Stimulated activated naive CD8-positive, alpha-beta T cell treated with anti-CD3 and anti-CD28 coated beads, Interleukin-15, amount 100 ng/mL, for 72 hours (primary cell): ENCODE measurements at regions not wholly inside any gene's neighbourhood (a gene's known extent, or its start where the extent isn't known, plus 50 kb on each side); places are given as distances from the start of the nearest gene placed in this dataset.
A peak's percentile ranks its signal among the peaks of the same experiment; 100 is the strongest.

Experiments
- ATAC-seq: fragments of 150-1000 bp; cut with Tn5 transposase; 2 replicates; pipeline ENCODE4 v1.10.0; 2021; ENCODE audit warnings: mild to moderate bottlenecking, moderate library complexity
- DNase-seq, 2 donors: peaks; one replicate each; pipeline ENCODE4 v3.0.0; 2021 to 2022
- H3K27ac Mint-ChIP-seq, 2 donors: one replicate each; pipeline ENCODE4 v1.8.0; 2022; ENCODE audit warnings: mild to moderate bottlenecking in 2 of 2, mixed read lengths in 2 of 2, moderate library complexity in 2 of 2
- H3K27me3 Mint-ChIP-seq: one replicate; pipeline ENCODE4 v1.8.0; 2022; ENCODE audit warnings: mixed read lengths
- H3K4me1 Mint-ChIP-seq: one replicate; pipeline ENCODE4 v1.8.0; 2022; ENCODE audit warnings: mild to moderate bottlenecking, mixed read lengths
- H3K4me3 Mint-ChIP-seq, 2 donors: one replicate each; pipeline ENCODE4 v1.8.0; 2022; ENCODE audit warnings: mild to moderate bottlenecking in 2 of 2, mixed read lengths in 2 of 2, moderate library complexity in 1 of 2
- H3K9me3 Mint-ChIP-seq, 2 donors: one replicate each; pipeline ENCODE4 v1.8.0; 2022; ENCODE audit warnings: mixed read lengths in 2 of 2

GRCh38 chr2:238739668-238740067, 108.2 kb upstream of the TWIST2 start:
- Mint-ChIP-seq H3K9me3 (no peaks in the 10 kb centered on the region), H3K27ac (no peak overlapping the region), H3K4me1 (no peaks in the 10 kb centered on the region), H3K27me3 (peaks cover 76% of the 10 kb centered on the region), H3K4me3 (no peak overlapping the region)
- ATAC-seq (no peak), DNase-seq (no peak)

DNA sequence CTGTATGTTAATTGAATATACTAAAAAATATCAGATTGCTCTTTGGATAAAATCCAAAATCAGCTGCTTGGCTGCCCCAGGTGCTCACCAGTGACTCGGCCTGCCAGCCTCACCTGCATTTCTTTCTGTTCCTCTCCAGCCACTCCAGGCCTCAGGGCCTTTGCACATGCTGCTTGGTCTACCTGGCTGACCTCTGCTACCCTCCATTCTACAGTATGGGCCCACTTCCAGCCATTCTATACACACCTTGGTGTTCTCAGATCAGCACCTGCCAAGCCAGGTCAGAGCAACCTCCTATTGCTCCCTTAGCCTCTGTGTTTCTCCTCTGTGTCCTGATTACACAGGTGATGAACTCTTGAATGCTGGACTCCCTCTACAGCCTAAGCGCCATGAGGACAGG, 106.6 kb upstream of the TWIST2 start:
- Mint-ChIP-seq H3K27ac (no peak overlapping the region), H3K27me3 (peaks cover 83% of the 10 kb centered on the region), H3K9me3 (no peaks in the 10 kb centered on the region), H3K4me3 (no peak overlapping the region), H3K4me1 (no peaks in the 10 kb centered on the region)
- no peak for DNase-seq
- no peak for ATAC-seq

GRCh38 chr2:238742066-238742465, 105.8 kb upstream of the TWIST2 start:
- Mint-ChIP-seq H3K4me1 (no peaks in the 10 kb centered on the region), H3K27ac (peak overlapping the region in 1 of 2 donors; percentile 41), H3K4me3 (no peak overlapping the region), H3K9me3 (no peaks in the 10 kb centered on the region), H3K27me3 (peaks cover 85% of the 10 kb centered on the region)
- DNase-seq (no peak), ATAC-seq (no peak)

- Mint-ChIP-seq H3K4me3 (no peak overlapping the region), H3K4me1 (no peaks in the 10 kb centered on the region), H3K27me3 (peaks cover 79% of the 10 kb centered on the region), H3K27ac (no peak overlapping the region), H3K9me3 (no peaks in the 10 kb centered on the region)
- no peak for ATAC-seq
- no peak for DNase-seq
Measured at GRCh38 chr2:238742664-238743063, 105.2 kb upstream of the TWIST2 start.

DNA sequence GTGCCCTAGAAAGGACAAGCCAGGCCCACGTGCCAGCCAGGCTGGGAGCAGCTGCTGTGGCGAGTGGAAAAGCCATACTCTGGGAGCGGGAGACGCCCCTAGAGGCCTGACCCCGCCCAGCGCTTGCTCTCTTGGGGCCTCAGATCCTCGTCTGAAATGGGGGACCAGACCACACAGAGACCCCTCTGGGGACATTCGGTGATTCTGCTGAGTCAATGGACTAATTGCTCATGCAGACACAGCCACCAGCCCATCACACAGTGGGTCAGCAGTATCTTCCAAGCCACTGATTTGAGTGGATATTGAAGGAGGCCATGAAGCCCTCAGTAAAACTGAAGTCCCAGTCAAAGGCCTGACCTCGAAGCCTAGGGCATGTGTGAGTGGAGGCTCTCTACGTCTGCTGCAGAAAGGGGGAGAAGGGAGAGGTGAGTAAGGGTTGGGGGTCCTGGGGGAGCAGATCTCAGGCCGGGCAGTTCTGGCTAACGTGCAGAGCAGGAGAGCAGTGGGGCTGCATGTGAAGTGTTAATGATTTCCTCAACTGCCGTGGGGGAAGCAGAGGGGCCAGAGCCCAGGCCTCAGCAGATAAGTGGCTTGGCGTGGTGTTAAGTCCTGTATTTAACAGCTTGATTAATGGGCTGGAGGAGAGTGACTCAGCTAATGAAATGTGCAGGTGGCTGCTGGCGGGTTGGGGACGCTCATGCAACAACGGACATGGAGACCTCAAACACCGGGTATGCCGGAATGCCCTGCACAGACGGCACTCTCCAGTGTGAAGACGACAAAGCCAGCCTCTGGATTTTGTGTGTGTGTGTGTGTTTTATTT, 104.4 kb upstream of the TWIST2 start:
- no peak for DNase-seq
- Mint-ChIP-seq H3K27me3 (peaks cover 73% of the 10 kb centered on the region), H3K9me3 (no peaks in the 10 kb centered on the region), H3K27ac (no peak overlapping the region), H3K4me3 (no peak overlapping the region), H3K4me1 (no peaks in the 10 kb centered on the region)
- no peak for ATAC-seq

GRCh38 chr2:238744951-238745350, 102.9 kb upstream of the TWIST2 start:
- no peak for ATAC-seq

DNA sequence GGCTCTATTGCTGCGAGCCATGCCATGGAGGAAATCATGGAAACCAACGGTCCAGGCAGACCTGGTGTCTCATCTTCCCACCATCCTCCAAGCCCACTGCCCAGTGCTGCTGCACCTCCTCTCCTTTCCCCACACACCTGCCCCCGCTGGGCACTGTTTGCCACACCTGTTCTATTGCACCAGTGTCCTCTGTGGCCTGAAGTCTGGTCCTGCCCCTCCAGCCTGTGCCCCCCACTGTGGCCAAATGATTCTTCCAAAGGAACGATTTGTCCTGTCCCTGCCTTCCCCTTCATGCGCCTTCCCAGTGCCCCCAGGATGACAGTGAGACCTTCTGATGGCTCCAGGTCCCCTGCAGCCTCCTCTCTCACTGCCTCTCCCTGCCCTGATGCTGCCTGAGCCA, 101.9 kb upstream of the TWIST2 start:
- Mint-ChIP-seq H3K9me3 (peaks cover 0 to 13% of the 10 kb centered on the region in 2 donors), H3K4me1 (no peaks in the 10 kb centered on the region), H3K27ac (peak overlapping the region in 1 of 2 donors; percentile 71), H3K4me3 (no peak overlapping the region), H3K27me3 (peaks cover 60% of the 10 kb centered on the region)
- DNase-seq (no peak), ATAC-seq (no peak)

More at GRCh38 chr2:238744951-238745350, 102.9 kb upstream of the TWIST2 start:
- Mint-ChIP-seq H3K27ac (no peak overlapping the region), H3K4me3 (no peak overlapping the region), H3K4me1 (no peaks in the 10 kb centered on the region), H3K9me3 (peaks cover 0 to 12% of the 10 kb centered on the region in 2 donors), H3K27me3 (peaks cover 68% of the 10 kb centered on the region)
- no peak for DNase-seq

- no peaks in the 10 kb centered on the region for H3K4me1 Mint-ChIP-seq
- peaks cover 49% of the 10 kb centered on the region for H3K27me3 Mint-ChIP-seq
- peaks cover 0 to 13% of the 10 kb centered on the region in 2 donors for H3K9me3 Mint-ChIP-seq
- ATAC-seq (no peak), DNase-seq (no peak)
- H3K4me3 Mint-ChIP-seq: no peak overlapping the region
- H3K27ac Mint-ChIP-seq: no peak overlapping the region
Measured at GRCh38 chr2:238747114-238747513, 100.8 kb upstream of the TWIST2 start.

GRCh38 chr2:238747557-238747956, 100.3 kb upstream of the TWIST2 start:
- no peak overlapping the region for H3K27ac Mint-ChIP-seq
- peaks cover 0 to 13% of the 10 kb centered on the region in 2 donors for H3K9me3 Mint-ChIP-seq
- DNase-seq (no peak), ATAC-seq (no peak)
- H3K4me3 Mint-ChIP-seq: no peak overlapping the region
- H3K4me1 Mint-ChIP-seq: no peaks in the 10 kb centered on the region
- H3K27me3 Mint-ChIP-seq: peaks cover 48% of the 10 kb centered on the region

DNA sequence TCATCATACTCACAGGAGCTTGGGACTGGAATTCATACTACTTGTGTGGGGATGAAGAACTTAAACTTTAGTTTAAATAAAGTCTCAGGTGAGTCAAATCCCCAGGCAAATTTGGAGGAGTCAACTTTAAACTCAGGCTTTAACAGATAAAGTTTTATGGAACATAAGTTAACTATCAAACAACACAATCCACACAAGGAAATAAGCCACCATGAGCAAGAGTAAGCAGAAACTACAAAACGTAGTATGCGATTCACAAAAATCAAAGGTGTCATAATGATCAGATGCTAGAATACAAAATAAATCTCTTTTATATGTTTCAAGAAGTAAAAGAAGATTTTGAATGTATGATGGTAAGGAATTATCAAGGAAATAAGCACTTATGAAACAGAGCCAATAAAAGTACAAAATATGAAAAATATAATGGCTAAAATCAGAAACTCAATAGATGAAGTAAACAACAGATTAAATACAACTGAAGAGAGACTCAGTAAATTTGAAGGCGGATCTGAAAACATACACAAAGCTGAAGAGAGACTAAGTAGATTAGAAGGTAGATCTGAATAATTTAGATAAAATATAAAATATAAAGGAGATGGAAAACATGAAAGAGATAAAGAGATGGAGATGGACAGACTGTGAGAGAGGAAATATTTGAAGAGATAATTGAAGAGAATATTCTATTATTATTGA, 97.5 kb upstream of the TWIST2 start:
- H3K27me3 Mint-ChIP-seq: peaks cover 40% of the 10 kb centered on the region
- H3K4me1 Mint-ChIP-seq: no peaks in the 10 kb centered on the region
- no peak overlapping the region for H3K27ac Mint-ChIP-seq
- peaks cover 0 to 13% of the 10 kb centered on the region in 2 donors for H3K9me3 Mint-ChIP-seq
- ATAC-seq (no peak), DNase-seq (no peak)
- no peak overlapping the region for H3K4me3 Mint-ChIP-seq

DNA sequence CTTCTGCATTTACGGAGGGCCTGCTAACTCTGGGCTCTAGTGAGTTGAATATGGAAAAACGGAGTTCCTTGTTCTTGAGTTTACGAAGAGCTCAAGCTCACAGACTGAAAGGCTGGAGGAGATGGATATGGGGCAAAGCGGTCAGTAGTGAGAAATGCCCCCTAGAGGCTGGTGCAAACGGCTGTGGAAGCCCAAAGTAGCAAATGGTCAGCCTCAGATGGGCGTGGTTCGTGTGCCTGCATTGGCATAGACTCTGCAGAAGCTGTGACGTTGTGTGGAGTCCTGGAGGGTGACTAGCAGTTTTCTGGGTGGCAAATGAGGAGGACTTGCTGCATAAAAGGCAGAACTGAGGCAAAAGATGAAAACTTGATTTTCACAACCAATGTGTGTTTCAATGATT, 93.6 kb upstream of the TWIST2 start:
- H3K27me3 Mint-ChIP-seq: peaks cover 42% of the 10 kb centered on the region
- no peak overlapping the region for H3K27ac Mint-ChIP-seq
- no peaks in the 10 kb centered on the region for H3K4me1 Mint-ChIP-seq
- DNase-seq (no peak), ATAC-seq (no peak)
- H3K9me3 Mint-ChIP-seq: peaks cover 0 to 8% of the 10 kb centered on the region in 2 donors
- no peak overlapping the region for H3K4me3 Mint-ChIP-seq

DNA sequence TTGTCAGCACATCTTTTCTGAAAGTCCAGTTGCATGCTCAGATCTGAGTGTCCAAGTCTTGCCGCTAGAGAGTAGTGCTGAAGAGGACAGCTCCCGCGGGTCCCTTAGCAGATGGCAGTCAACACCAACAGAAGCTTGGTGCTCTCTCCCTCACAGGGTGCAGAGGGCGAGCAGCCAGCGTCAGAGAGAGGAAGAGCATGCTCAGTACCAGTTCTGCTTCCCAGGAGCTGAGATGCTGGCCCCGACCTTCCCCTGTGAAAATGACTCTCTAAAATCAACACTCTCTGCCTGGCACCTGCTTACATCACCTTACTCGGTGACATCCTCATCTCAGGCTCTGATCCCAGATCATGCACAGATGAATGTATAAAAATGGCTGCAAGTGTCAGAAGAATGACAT, 86.0 kb upstream of the TWIST2 start:
- H3K9me3 Mint-ChIP-seq: no peaks in the 10 kb centered on the region
- ATAC-seq (no peak), DNase-seq (no peak)
- H3K4me1 Mint-ChIP-seq: no peaks in the 10 kb centered on the region
- no peak overlapping the region for H3K27ac Mint-ChIP-seq
- H3K4me3 Mint-ChIP-seq: no peak overlapping the region
- H3K27me3 Mint-ChIP-seq: peaks cover 48% of the 10 kb centered on the region

DNA sequence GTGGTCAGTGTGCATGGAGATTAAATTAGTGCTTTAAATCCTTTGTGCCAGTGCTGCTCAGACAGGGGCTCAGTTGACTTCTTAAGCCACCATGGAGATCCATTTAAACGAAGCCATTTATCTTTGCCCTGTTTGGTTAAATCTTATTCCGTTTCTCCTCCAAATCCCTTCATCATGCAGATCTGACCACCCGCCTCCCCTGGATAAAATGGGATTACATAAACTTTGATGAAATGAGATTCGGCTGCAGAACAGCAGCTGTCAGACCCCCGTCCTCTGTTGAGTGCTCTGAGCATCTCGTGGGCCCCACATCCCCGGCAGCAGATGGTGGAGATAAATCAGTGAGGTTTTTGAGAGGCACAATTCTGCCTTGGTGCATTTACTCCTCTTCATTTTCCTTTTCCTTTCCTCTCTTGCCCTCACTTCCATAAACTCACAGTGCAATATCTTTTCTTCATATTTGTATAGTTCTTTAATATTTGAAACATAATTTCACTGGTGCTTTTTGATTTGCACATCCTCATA, 84.4 kb upstream of the TWIST2 start:
- Mint-ChIP-seq H3K4me1 (no peaks in the 10 kb centered on the region), H3K27ac (peak overlapping the region in 1 of 2 donors; percentile 63), H3K9me3 (no peaks in the 10 kb centered on the region), H3K27me3 (peaks cover 41% of the 10 kb centered on the region), H3K4me3 (no peak overlapping the region)
- ATAC-seq (no peak), DNase-seq (no peak)

DNA sequence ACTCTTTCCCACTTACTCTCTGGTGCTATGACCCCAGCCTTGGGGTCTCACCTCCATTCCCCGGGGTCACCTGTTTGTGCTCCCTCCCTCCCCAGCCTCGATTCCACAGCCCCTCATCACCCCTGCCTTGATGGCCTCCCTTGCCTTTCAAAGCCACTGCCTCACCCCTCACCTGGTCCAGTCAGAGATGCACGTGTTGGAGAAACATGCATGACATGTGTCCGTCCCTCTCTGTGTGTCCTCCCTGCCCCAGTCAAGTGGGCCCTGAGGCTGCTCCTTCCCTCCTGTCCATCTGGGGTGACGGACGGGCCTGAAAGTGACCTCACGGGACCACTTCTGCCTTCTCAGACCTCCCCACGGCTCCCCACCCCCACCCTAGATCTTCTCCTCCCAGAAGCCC, 82.3 kb upstream of the TWIST2 start:
- Mint-ChIP-seq H3K4me1 (no peaks in the 10 kb centered on the region), H3K27me3 (peaks cover 50% of the 10 kb centered on the region), H3K9me3 (no peaks in the 10 kb centered on the region), H3K4me3 (no peak overlapping the region), H3K27ac (peak overlapping the region in 1 of 2 donors; percentile 67)
- no peak for DNase-seq
- ATAC-seq: no peak

DNA sequence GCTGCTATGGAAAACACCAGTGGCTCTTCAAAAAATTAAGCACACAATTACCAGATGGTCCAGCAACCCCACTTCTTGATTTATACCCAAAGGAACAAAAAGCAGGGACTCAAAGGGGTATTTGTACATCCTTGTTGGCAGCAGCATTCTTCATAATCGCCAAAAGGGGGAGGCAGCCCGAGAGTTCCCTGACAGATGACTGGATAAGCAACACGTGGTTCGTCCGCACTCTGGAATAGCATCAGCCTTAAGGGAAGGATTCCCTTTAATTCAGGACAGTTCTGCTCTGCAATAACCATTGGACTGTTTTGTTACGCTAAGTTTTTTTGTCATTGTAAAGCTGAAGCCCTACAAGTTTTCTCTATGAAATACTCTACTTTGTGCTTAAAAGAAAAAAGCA, 76.7 kb upstream of the TWIST2 start:
- Mint-ChIP-seq H3K27ac (no peak overlapping the region), H3K9me3 (no peaks in the 10 kb centered on the region), H3K27me3 (peaks cover 75% of the 10 kb centered on the region), H3K4me3 (no peak overlapping the region), H3K4me1 (no peaks in the 10 kb centered on the region)
- ATAC-seq (no peak), DNase-seq (no peak)

- Mint-ChIP-seq H3K9me3 (no peaks in the 10 kb centered on the region), H3K27ac (no peak overlapping the region), H3K27me3 (peaks cover 71% of the 10 kb centered on the region), H3K4me3 (no peak overlapping the region), H3K4me1 (no peaks in the 10 kb centered on the region)
- no peak for DNase-seq
- no peak for ATAC-seq
Measured at GRCh38 chr2:238771639-238772038, 76.2 kb upstream of the TWIST2 start.
